HepG2 (cell line): ENCODE measurements at regions not wholly inside any gene's neighbourhood (a gene's known extent, or its start where the extent isn't known, plus 50 kb on each side); places are given as distances from the start of the nearest gene placed in this dataset.
A peak's percentile ranks its signal among the peaks of the same experiment; 100 is the strongest.

ENCODE experiments used
- CENPX ChIP-seq: sonication (generic); formaldehyde crosslinking; IDR thresholded peaks from 2 replicates; pipeline ENCODE4 v1.9.0; 2021; ENCODE audit warnings: mild to moderate bottlenecking, missing genetic modification reagents, moderate library complexity
- DDIT3 ChIP-seq: sonication (generic); formaldehyde crosslinking; IDR thresholded peaks from 2 replicates; pipeline ENCODE4 v1.4.0; 2020; ENCODE audit warnings: mild to moderate bottlenecking, missing genetic modification reagents
- EHMT2 ChIP-seq: fragments of 200-600 bp; sonication (generic); IDR thresholded peaks from 2 replicates; pipeline ENCODE4 v1.7.0; 2017; ENCODE audit warnings: antibody characterized with exemption, low read depth, low read length, borderline replicate concordance
- ELF1 ChIP-seq: sonication (generic); formaldehyde crosslinking; IDR thresholded peaks from 2 replicates; pipeline ENCODE4 v1.4.0; 2020; ENCODE audit warnings: missing genetic modification reagents
- FOXP4 ChIP-seq: sonication (generic); formaldehyde crosslinking; IDR thresholded peaks from 2 replicates; pipeline ENCODE4 v1.4.0; 2020; ENCODE audit warnings: missing genetic modification reagents
- HOXA5 ChIP-seq: sonication (generic); formaldehyde crosslinking; IDR thresholded peaks from 2 replicates; pipeline ENCODE4 v1.4.0; 2020; ENCODE audit warnings: missing genetic modification reagents
- KAT2B ChIP-seq: fragments of 150-350 bp; IDR thresholded peaks from 2 replicates; pipeline ENCODE4 v1.6.1; 2014; ENCODE audit warnings: low read depth, low read length, borderline replicate concordance
- KLF15 ChIP-seq: sonication (generic); formaldehyde crosslinking; IDR thresholded peaks from 2 replicates; pipeline ENCODE4 v1.8.1; 2023; ENCODE audit warnings: borderline replicate concordance, mild to moderate bottlenecking, inconsistent platforms, missing genetic modification reagents, mixed read lengths
- PPARG ChIP-seq: conservative IDR thresholded peaks from 2 replicates; pipeline ENCODE4 v1.6.1; 2016; ENCODE audit warnings: missing biosample characterization, missing genetic modification reagents
- SRSF4 ChIP-seq: fragments of 200-400 bp; formaldehyde crosslinking; IDR thresholded peaks from one replicate; pipeline ENCODE4 v1.6.1; 2018; ENCODE audit warnings: mild to moderate bottlenecking, low read depth, low read length, moderate library complexity; ENCODE audit not compliant: poor library complexity, severe bottlenecking
- SSRP1 ChIP-seq: IDR thresholded peaks from 2 replicates; pipeline ENCODE4 v1.6.1; 2016; ENCODE audit warnings: control low read depth
- ZBTB25 ChIP-seq: IDR thresholded peaks from 2 replicates; pipeline ENCODE4 v1.6.1; 2018; ENCODE audit warnings: missing genetic modification reagents
- ZFP82 ChIP-seq: sonication (generic); formaldehyde crosslinking; IDR thresholded peaks from 2 replicates; pipeline ENCODE4 v1.5.1; 2020; ENCODE audit warnings: mild to moderate bottlenecking, missing genetic modification reagents, borderline replicate concordance
- ZMYM3 ChIP-seq: sonication (generic); formaldehyde crosslinking; IDR thresholded peaks from 2 replicates; pipeline ENCODE4 v1.5.1; 2020; ENCODE audit warnings: mild to moderate bottlenecking, missing genetic modification reagents
- ZNF143 ChIP-seq: sonication (generic); formaldehyde crosslinking; IDR thresholded peaks from 2 replicates; pipeline ENCODE4 v1.4.0; 2020; ENCODE audit warnings: missing genetic modification reagents
- ZNF253 ChIP-seq: sonication (generic); formaldehyde crosslinking; IDR thresholded peaks from 2 replicates; pipeline ENCODE4 v1.8.0; 2022; ENCODE audit warnings: mild to moderate bottlenecking, missing genetic modification reagents, borderline replicate concordance
- ZNF407 ChIP-seq: sonication (generic); formaldehyde crosslinking; IDR thresholded peaks from one replicate; pipeline ENCODE4 v1.5.1; 2020; ENCODE audit warnings: mild to moderate bottlenecking, missing genetic modification reagents; ENCODE audit errors: not compliant biosample characterization
- ZNF746 ChIP-seq: sonication (generic); formaldehyde crosslinking; IDR thresholded peaks from 2 replicates; pipeline ENCODE4 v1.8.0; 2022; ENCODE audit warnings: mild to moderate bottlenecking, missing genetic modification reagents

GRCh38 chr20:50369225-50370035, 140.8 kb upstream of the PTPN1 start (continued):
- TF ChIP-seq ZNF407 (CRISPR knock-in tag) (no peak), KLF15 (no peak), SRSF4 (no peak), PPARG (0 out of 2 replicates have a peak, but pooled peaks have one; percentile 30), EHMT2 (no peak), ZNF143 (CRISPR knock-in tag) (peak; percentile 75), DDIT3 (no peak; the same call in 1 of the 2 replicates), KAT2B (no peak), ELF1 (no peak), ZMYM3 (CRISPR knock-in tag) (peak; percentile 93), SSRP1 (CRISPR knock-in tag) (peak; percentile 14; the same call in 1 of the 2 replicates), CENPX (CRISPR knock-in tag) (no peak), ZNF253 (CRISPR knock-in tag) (no peak), ZNF746 (CRISPR knock-in tag) (no peak), ZFP82 (CRISPR knock-in tag) (no peak; the same call in 1 of the 2 replicates), ZBTB25 (CRISPR knock-in tag) (peak; percentile 47; the same call in 1 of the 2 replicates), HOXA5 (peak; percentile 68; the same call in 1 of the 2 replicates), FOXP4 (CRISPR knock-in tag) (peak; percentile 61; the same call in 1 of the 2 replicates)
